ENCODE measurements at regions not wholly inside any gene's neighbourhood (a gene's known extent, or its start where the extent isn't known, plus 50 kb on each side); places are given as distances from the start of the nearest gene placed in this dataset.

- TF ChIP-seq SIN3A (IDR thresholded peaks at IDR 0.05; ENCODE audit: borderline replicate concordance, insufficient read depth, low read length) (no peak), POLR2AphosphoS5 (IDR thresholded peaks at IDR 0.05; ENCODE audit: low read depth, low read length) (no peak), REST (IDR thresholded peaks at IDR 0.05; ENCODE audit: insufficient read depth in 1 of 2, low read depth in 2 of 2, low read length in 2 of 2) (no peak), TAF1 (IDR thresholded peaks at IDR 0.05; ENCODE audit: borderline replicate concordance, insufficient read depth, low read length) (no peak), FOXP2 (optimal IDR thresholded peaks at IDR 0.05; ENCODE audit: borderline replicate concordance, extremely low read depth, extremely low read length, insufficient read depth) (no peak)
These were observed 176.3 kb downstream of the RPS24 start for GRCh38 chr10:78209970-78210369.
